ENCODE measurements at regions not wholly inside any gene's neighbourhood (a gene's known extent, or its start where the extent isn't known, plus 50 kb on each side); places are given as distances from the start of the nearest gene placed in this dataset.

DNA sequence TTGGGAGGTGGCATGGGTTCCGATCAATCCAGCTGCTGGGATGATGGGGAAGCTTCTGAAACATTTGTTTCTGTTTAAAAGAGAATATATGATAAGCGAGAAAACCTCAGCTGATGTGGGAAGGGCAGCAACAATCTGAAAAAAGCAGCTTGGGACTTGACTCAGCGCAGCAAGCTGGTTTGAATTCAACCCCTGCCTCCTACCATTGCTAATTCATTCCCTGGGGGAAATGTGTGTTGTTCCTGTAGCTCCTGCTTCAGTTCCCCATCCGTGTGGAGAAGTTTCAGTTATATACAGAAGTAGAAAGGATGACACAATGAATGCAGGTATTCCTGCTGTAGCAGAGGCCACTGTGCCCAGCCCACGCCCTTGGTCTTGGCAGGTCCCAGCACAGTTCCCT lies 145.1 kb downstream of the NXNL2 start:
- no peak for DNase-seq (ENCODE audit: low read depth, low spot score)
- Mint-ChIP-seq H3K27me3 (ENCODE audit: low read depth) (peaks cover 19% of the 10 kb centered on the region), H3K4me3 (no peak overlapping the region), H3K36me3 (ENCODE audit: low read depth) (no peaks in the 10 kb centered on the region), H3K9me3 (peaks cover 9% of the 10 kb centered on the region), H3K4me1 (peaks cover 4% of the 10 kb centered on the region), H3K27ac (ENCODE audit: unreplicated experiment) (no peak overlapping the region)
- TF ChIP-seq, protein P1, sequence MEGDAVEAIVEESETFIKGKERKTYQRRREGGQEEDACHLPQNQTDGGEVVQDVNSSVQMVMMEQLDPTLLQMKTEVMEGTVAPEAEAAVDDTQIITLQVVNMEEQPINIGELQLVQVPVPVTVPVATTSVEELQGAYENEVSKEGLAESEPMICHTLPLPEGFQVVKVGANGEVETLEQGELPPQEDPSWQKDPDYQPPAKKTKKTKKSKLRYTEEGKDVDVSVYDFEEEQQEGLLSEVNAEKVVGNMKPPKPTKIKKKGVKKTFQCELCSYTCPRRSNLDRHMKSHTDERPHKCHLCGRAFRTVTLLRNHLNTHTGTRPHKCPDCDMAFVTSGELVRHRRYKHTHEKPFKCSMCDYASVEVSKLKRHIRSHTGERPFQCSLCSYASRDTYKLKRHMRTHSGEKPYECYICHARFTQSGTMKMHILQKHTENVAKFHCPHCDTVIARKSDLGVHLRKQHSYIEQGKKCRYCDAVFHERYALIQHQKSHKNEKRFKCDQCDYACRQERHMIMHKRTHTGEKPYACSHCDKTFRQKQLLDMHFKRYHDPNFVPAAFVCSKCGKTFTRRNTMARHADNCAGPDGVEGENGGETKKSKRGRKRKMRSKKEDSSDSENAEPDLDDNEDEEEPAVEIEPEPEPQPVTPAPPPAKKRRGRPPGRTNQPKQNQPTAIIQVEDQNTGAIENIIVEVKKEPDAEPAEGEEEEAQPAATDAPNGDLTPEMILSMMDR (conservative IDR thresholded peaks at IDR 0.05): no peak

DNA sequence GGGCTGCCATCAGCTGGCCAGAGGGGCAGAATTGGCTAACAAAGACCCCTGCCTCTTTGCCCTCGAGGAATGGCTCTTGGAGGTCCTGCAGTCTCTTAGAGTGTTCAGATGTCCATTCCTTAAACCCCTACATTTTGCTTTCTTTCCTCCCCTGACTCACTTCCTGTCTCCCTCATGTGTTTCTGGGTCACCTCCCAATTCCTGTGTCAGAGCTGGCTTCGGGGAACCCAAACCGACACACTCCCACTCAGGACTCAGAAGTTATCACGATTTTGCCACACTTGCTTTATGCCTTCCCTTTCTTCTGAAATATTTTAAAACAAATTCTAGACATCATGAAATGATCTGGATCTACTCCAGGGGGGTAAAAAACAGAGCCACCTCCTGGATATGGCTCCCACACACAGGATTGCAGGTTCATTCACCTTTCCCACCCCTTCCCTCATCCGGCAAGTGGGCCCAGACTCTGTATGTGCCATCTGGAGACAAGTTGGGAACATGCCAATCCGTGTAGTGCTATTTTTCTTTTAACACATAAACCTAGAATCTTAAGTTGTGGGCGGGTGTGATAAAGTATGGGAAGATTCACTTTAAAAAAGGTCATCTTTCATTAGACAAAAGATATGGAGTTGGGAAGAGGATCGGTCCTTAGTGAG lies 145.7 kb downstream of the NXNL2 start:
- Mint-ChIP-seq H3K4me1 (peaks cover 4% of the 10 kb centered on the region), H3K36me3 (ENCODE audit: low read depth) (no peaks in the 10 kb centered on the region), H3K27me3 (ENCODE audit: low read depth) (peaks cover 20% of the 10 kb centered on the region), H3K27ac (ENCODE audit: unreplicated experiment) (peak overlapping the region; percentile 29), H3K4me3 (no peak overlapping the region), H3K9me3 (peaks cover 9% of the 10 kb centered on the region)
- TF ChIP-seq, protein P1 (conservative IDR thresholded peaks at IDR 0.05): no peak
- no peak for DNase-seq (ENCODE audit: low read depth, low spot score)

DNA sequence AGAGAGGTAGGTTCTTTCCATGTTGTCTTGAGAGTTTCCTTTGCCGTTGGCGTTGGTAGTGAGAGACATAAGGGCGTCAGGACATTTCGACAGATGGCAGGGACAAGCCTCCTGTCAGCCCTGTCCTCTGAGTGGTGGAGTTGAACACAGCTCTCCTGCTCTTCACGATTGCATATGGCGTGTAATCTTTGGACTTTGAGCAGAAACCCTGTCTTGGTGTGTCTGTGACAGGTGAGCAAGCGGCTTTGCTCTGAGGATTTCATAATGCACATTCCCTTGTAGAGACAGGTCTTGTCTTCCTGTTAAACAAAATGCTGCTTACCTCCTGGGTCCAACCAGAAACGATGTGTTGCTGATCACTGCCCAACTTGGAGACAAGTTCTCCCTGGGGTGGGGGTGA lies 146.5 kb downstream of the NXNL2 start:
- peaks cover 20% of the 10 kb centered on the region for H3K27me3 Mint-ChIP-seq (ENCODE audit: low read depth)
- DNase-seq (ENCODE audit: low read depth, low spot score): no peak
- peaks cover 4% of the 10 kb centered on the region for H3K4me1 Mint-ChIP-seq
- H3K9me3 Mint-ChIP-seq: peaks cover 9% of the 10 kb centered on the region
- no peak overlapping the region for H3K4me3 Mint-ChIP-seq
- no peak overlapping the region for H3K27ac Mint-ChIP-seq (ENCODE audit: unreplicated experiment)
- H3K36me3 Mint-ChIP-seq (ENCODE audit: low read depth): no peaks in the 10 kb centered on the region
- TF ChIP-seq, protein P1 (conservative IDR thresholded peaks at IDR 0.05): no peak

DNA sequence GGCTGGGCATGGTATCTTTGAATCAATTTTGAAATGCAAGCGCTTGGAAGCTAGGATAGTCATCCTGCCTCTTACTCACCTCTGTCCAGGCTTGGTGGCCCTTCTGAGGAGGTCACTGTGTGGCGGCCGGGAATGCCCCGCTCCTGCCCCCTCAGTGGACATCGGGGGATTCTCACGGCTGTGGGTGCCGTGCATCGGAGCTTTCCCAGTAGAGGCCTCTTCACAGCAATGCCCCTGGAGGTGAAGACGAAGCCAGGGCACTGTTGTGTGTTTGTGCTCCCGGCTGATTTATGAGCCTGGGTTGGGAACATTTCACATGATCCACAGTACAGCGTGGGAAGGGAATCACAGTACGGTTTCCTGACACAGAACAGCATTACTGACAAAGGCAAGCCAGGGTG lies 147.5 kb downstream of the NXNL2 start:
- Mint-ChIP-seq H3K36me3 (ENCODE audit: low read depth) (no peaks in the 10 kb centered on the region), H3K9me3 (peaks cover 3% of the 10 kb centered on the region), H3K27ac (ENCODE audit: unreplicated experiment) (no peak overlapping the region), H3K27me3 (ENCODE audit: low read depth) (peaks cover 20% of the 10 kb centered on the region), H3K4me1 (peaks cover 4% of the 10 kb centered on the region), H3K4me3 (no peak overlapping the region)
- no peak for DNase-seq (ENCODE audit: low read depth, low spot score)
- TF ChIP-seq, protein P1 (conservative IDR thresholded peaks at IDR 0.05): no peak

DNA sequence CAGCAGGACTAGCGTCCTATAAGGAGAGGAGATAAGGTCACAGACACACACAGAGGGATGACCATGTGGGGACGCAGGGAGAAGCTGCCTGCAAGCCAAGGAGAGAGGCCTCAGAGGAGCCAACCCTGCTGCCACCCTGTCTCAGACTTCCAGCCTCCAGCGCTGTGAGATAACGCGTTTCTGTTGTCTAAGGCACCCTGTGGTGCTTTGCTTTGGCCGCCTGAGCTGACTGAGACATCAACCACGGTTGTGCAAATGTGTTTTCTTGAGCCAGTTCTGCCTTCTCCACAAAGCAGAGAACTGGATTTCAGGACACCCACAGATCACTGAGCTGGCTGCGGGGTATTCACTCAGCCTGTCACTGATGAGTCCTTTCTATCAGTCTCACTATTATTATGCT lies 149.1 kb downstream of the NXNL2 start:
- TF ChIP-seq, protein P1 (conservative IDR thresholded peaks at IDR 0.05): no peak
- no peak overlapping the region for H3K27ac Mint-ChIP-seq (ENCODE audit: unreplicated experiment)
- H3K36me3 Mint-ChIP-seq (ENCODE audit: low read depth): no peaks in the 10 kb centered on the region
- peaks cover 4% of the 10 kb centered on the region for H3K4me1 Mint-ChIP-seq
- H3K27me3 Mint-ChIP-seq (ENCODE audit: low read depth): peaks cover 17% of the 10 kb centered on the region
- DNase-seq (ENCODE audit: low read depth, low spot score): no peak
- H3K9me3 Mint-ChIP-seq: no peaks in the 10 kb centered on the region
- no peak overlapping the region for H3K4me3 Mint-ChIP-seq
